ENCODE measurements at regions not wholly inside any gene's neighbourhood (a gene's known extent, or its start where the extent isn't known, plus 50 kb on each side); places are given as distances from the start of the nearest gene placed in this dataset.

DNA sequence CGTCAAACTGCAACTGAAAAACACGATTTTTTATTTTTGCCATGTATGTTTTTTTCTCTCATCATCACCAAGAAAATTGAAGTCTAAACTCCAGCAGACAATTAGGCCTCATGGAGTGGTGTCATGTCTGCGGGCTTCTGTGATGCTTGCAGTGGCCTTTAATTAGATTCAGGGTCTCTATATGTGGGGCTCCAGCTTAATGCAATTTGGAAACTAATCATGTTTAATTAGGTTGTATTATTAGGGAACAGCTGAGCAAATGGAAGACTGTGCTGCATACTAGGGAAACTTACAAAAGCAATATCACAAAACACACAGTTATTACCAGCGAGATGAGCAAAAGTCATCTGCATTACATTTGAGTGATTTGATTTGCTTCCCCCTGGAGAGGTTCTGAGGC, 132.9 kb upstream of the PMEPA1 start:
- H3K27ac ChIP-seq (ENCODE audit: low read depth, low read length, poor library complexity, severe bottlenecking) = no peak overlapping the region
- H3K36me3 ChIP-seq (ENCODE audit: insufficient read depth, low read length) = no peaks in the 10 kb centered on the region
- H4K20me1 ChIP-seq (ENCODE audit: insufficient read depth, low read length) = no peaks in the 10 kb centered on the region
- H2AFZ ChIP-seq (ENCODE audit: low read length) = no peak overlapping the region
- no peaks in the 10 kb centered on the region for H3K79me2 ChIP-seq (ENCODE audit: insufficient read depth, low read length)
- H3K9ac ChIP-seq (ENCODE audit: low read length) = no peak overlapping the region
- H3K4me2 ChIP-seq (ENCODE audit: low read length) = no peak overlapping the region
- TF ChIP-seq EZH2 (IDR thresholded peaks at IDR 0.05; ENCODE audit: borderline replicate concordance, low read length) = no peak
- TF ChIP-seq, protein P1, sequence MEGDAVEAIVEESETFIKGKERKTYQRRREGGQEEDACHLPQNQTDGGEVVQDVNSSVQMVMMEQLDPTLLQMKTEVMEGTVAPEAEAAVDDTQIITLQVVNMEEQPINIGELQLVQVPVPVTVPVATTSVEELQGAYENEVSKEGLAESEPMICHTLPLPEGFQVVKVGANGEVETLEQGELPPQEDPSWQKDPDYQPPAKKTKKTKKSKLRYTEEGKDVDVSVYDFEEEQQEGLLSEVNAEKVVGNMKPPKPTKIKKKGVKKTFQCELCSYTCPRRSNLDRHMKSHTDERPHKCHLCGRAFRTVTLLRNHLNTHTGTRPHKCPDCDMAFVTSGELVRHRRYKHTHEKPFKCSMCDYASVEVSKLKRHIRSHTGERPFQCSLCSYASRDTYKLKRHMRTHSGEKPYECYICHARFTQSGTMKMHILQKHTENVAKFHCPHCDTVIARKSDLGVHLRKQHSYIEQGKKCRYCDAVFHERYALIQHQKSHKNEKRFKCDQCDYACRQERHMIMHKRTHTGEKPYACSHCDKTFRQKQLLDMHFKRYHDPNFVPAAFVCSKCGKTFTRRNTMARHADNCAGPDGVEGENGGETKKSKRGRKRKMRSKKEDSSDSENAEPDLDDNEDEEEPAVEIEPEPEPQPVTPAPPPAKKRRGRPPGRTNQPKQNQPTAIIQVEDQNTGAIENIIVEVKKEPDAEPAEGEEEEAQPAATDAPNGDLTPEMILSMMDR (IDR thresholded peaks at IDR 0.05; ENCODE audit: low read length) = no peak
- no peaks in the 10 kb centered on the region for H3K9me3 ChIP-seq (ENCODE audit: low read length)
- H3F3A ChIP-seq (ENCODE audit: insufficient read depth, low read length) = no peaks in the 10 kb centered on the region
- H3K4me1 ChIP-seq (ENCODE audit: insufficient read depth, low read length, severe bottlenecking) = no peaks in the 10 kb centered on the region
- H3K27me3 ChIP-seq (ENCODE audit: insufficient read depth, low read length) = no peaks in the 10 kb centered on the region; the same call in 1 of the 2 replicates
- H3K9me2 ChIP-seq (ENCODE audit: low read depth, low read length) = no peaks in the 10 kb centered on the region
- H3K4me3 ChIP-seq (ENCODE audit: low read depth, low read length, poor library complexity, severe bottlenecking) = no peak overlapping the region

DNA sequence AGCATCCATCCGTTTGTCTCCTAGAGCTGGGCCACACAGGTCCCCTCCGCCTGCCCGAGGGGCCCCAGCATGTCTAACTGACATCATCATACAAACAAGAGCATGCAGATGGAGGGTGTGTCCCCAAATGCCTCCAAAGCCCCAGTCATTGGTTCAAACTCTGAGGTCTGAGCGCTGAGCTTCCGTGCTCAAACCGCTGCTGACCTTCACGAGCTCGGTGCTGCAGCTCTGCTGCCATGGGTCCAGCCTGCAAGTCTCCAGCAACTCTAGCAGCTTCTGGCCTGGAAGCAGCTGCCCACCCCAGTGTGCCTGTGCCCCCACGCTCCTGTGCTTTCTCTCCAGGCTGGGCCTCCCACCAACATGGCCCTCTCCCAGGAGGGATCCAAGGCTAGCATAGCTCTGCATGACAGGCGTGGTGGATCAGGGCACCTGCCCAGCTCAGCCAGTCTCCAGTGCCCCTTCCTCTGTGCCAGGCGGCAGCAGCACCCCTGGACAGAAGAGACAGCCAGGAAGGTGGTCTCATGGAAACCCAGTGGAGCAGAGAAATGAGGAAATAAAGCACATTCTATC, 131.6 kb upstream of the PMEPA1 start:
- Histone ChIP-seq H3K79me2 (ENCODE audit: insufficient read depth, low read length) (no peaks in the 10 kb centered on the region), H3K4me3 (ENCODE audit: low read depth, low read length, poor library complexity, severe bottlenecking) (no peak overlapping the region), H3K27me3 (ENCODE audit: insufficient read depth, low read length) (peaks cover 4% of the 10 kb centered on the region; the same call in 1 of the 2 replicates), H3K4me2 (ENCODE audit: low read length) (no peak overlapping the region), H2AFZ (ENCODE audit: low read length) (no peak overlapping the region), H3K36me3 (ENCODE audit: insufficient read depth, low read length) (no peaks in the 10 kb centered on the region), H3K9me2 (ENCODE audit: low read depth, low read length) (no peaks in the 10 kb centered on the region), H3F3A (ENCODE audit: insufficient read depth, low read length) (no peaks in the 10 kb centered on the region), H3K27ac (ENCODE audit: low read depth, low read length, poor library complexity, severe bottlenecking) (no peak overlapping the region), H3K9me3 (ENCODE audit: low read length) (no peaks in the 10 kb centered on the region), H3K9ac (ENCODE audit: low read length) (no peak overlapping the region), H4K20me1 (ENCODE audit: insufficient read depth, low read length) (no peaks in the 10 kb centered on the region), H3K4me1 (ENCODE audit: insufficient read depth, low read length, severe bottlenecking) (no peaks in the 10 kb centered on the region)
- no peak for TF ChIP-seq EZH2 (IDR thresholded peaks at IDR 0.05; ENCODE audit: borderline replicate concordance, low read length)
- TF ChIP-seq, protein P1 (IDR thresholded peaks at IDR 0.05; ENCODE audit: low read length) = no peak

GRCh38 chr20:57840504-57841296, 130.9 kb upstream of the PMEPA1 start:
- Histone ChIP-seq H4K20me1 (ENCODE audit: insufficient read depth, low read length) (no peaks in the 10 kb centered on the region), H3K27ac (ENCODE audit: low read depth, low read length, poor library complexity, severe bottlenecking) (no peak overlapping the region), H3K79me2 (ENCODE audit: insufficient read depth, low read length) (no peaks in the 10 kb centered on the region), H3K9me3 (ENCODE audit: low read length) (no peaks in the 10 kb centered on the region), H3K9ac (ENCODE audit: low read length) (no peak overlapping the region), H3F3A (ENCODE audit: insufficient read depth, low read length) (no peaks in the 10 kb centered on the region), H3K36me3 (ENCODE audit: insufficient read depth, low read length) (no peaks in the 10 kb centered on the region), H3K4me3 (ENCODE audit: low read depth, low read length, poor library complexity, severe bottlenecking) (no peak overlapping the region), H3K27me3 (ENCODE audit: insufficient read depth, low read length) (peaks cover 4% of the 10 kb centered on the region; the same call in 1 of the 2 replicates), H3K4me2 (ENCODE audit: low read length) (no peak overlapping the region), H3K9me2 (ENCODE audit: low read depth, low read length) (no peaks in the 10 kb centered on the region), H3K4me1 (ENCODE audit: insufficient read depth, low read length, severe bottlenecking) (no peaks in the 10 kb centered on the region), H2AFZ (ENCODE audit: low read length) (no peak overlapping the region)
- no peak for TF ChIP-seq EZH2 (IDR thresholded peaks at IDR 0.05; ENCODE audit: borderline replicate concordance, low read length)
- TF ChIP-seq, protein P1 (IDR thresholded peaks at IDR 0.05; ENCODE audit: low read length) = no peak

Data from OCI-LY1 (cell line).